ENCODE measurements at regions not wholly inside any gene's neighbourhood (a gene's known extent, or its start where the extent isn't known, plus 50 kb on each side); places are given as distances from the start of the nearest gene placed in this dataset.

GRCh38 chr1:91201176-91201575 is 179.3 kb upstream of the ZNF644 start:
- Histone ChIP-seq H3K9ac (ENCODE audit: low read depth in 1 of 2, low read length in 2 of 2) (no peak overlapping the region), H3K36me3 (ENCODE audit: control insufficient read depth in 4 of 4, insufficient read depth in 3 of 4, low read depth in 1 of 4, low read length in 3 of 4) (no peaks in the 10 kb centered on the region), H3K9me3 (ENCODE audit: control insufficient read depth in 4 of 4, low read length in 3 of 4) (no peaks in the 10 kb centered on the region), H3K4me1 (ENCODE audit: control insufficient read depth in 4 of 4, insufficient read depth in 4 of 4, low read length in 3 of 4) (no peaks in the 10 kb centered on the region), H3K4me3 (ENCODE audit: low read depth in 1 of 3, low read length in 3 of 3) (no peak overlapping the region), H3K27ac (ENCODE audit: low read depth in 1 of 2, low read length in 2 of 2) (no peak overlapping the region), H3K27me3 (ENCODE audit: control insufficient read depth in 4 of 4, insufficient read depth in 4 of 4, low read length in 3 of 4) (peaks cover 0 to under 1% (median 0%) of the 10 kb centered on the region in 4 donors)
- TF ChIP-seq CTCF (IDR thresholded peaks at IDR 0.05; ENCODE audit: low read depth, low read length, missing input control), result no peak
- TF ChIP-seq NR2F2 (IDR thresholded peaks at IDR 0.05), result no peak
- no peak for TF ChIP-seq TAF1 (conservative IDR thresholded peaks at IDR 0.05)
- no peak for TF ChIP-seq YY1 (IDR thresholded peaks at IDR 0.05)
- no peak for DNase-seq (ENCODE audit: low spot score)
- 50% methylated on average over 3 of the region's 3 CpGs for WGBS

- no peak for TF ChIP-seq GABPA (IDR thresholded peaks at IDR 0.05 in 1 of 2, conservative IDR thresholded peaks at IDR 0.05 in 1 of 2)
- no peak for TF ChIP-seq YY1 (IDR thresholded peaks at IDR 0.05)
- TF ChIP-seq HNF4A (conservative IDR thresholded peaks at IDR 0.05), result no peak
- no peak for TF ChIP-seq RAD21 (IDR thresholded peaks at IDR 0.05)
- TF ChIP-seq JUND (IDR thresholded peaks at IDR 0.05), result no peak
- TF ChIP-seq ATF3 (IDR thresholded peaks at IDR 0.05), result no peak
- no peak for TF ChIP-seq FOXA2 (IDR thresholded peaks at IDR 0.05)
- no peak for TF ChIP-seq NR2F2 (IDR thresholded peaks at IDR 0.05)
- no peak for TF ChIP-seq HNF4G (IDR thresholded peaks at IDR 0.05)
- no peak for TF ChIP-seq CTCF (IDR thresholded peaks at IDR 0.05; ENCODE audit: low read depth, low read length, missing input control)
- no peak for TF ChIP-seq TAF1 (conservative IDR thresholded peaks at IDR 0.05)
- TF ChIP-seq ZBTB33 (IDR thresholded peaks at IDR 0.05), result no peak
- no peak for TF ChIP-seq SP1 (IDR thresholded peaks at IDR 0.05)
- no peak for TF ChIP-seq FOXA1 (IDR thresholded peaks at IDR 0.05)
- TF ChIP-seq REST (IDR thresholded peaks at IDR 0.05), result no peak
- no peak for DNase-seq (ENCODE audit: low spot score)
- no peak overlapping the region for H3K27ac ChIP-seq (ENCODE audit: low read depth in 1 of 2, low read length in 2 of 2)
- no peaks in the 10 kb centered on the region for H3K4me1 ChIP-seq (ENCODE audit: control insufficient read depth in 4 of 4, insufficient read depth in 4 of 4, low read length in 3 of 4)
- no peaks in the 10 kb centered on the region for H3K36me3 ChIP-seq (ENCODE audit: control insufficient read depth in 4 of 4, insufficient read depth in 3 of 4, low read depth in 1 of 4, low read length in 3 of 4)
- no peaks in the 10 kb centered on the region for H3K9me3 ChIP-seq (ENCODE audit: control insufficient read depth in 4 of 4, low read length in 3 of 4)
- 69% methylated on average over 5 of the region's 5 CpGs for WGBS
- H3K4me3 ChIP-seq (ENCODE audit: low read depth in 1 of 3, low read length in 3 of 3), result no peak overlapping the region
- no peaks in the 10 kb centered on the region for H3K27me3 ChIP-seq (ENCODE audit: control insufficient read depth in 4 of 4, insufficient read depth in 4 of 4, low read length in 3 of 4)
- H3K9ac ChIP-seq (ENCODE audit: low read depth in 1 of 2, low read length in 2 of 2), result no peak overlapping the region
Observed at GRCh38 chr1:91200675-91201074, 178.8 kb upstream of the ZNF644 start.

Data from liver (tissue), 8 donors.